Smooth muscle cell (in vitro differentiated cells): ENCODE measurements at regions not wholly inside any gene's neighbourhood (a gene's known extent, or its start where the extent isn't known, plus 50 kb on each side); places are given as distances from the start of the nearest gene placed in this dataset.

ENCODE experiments used
- DNase-seq: peaks from one replicate; lab custom pipeline; 2025; ENCODE audit not compliant: unreplicated experiment; lab: John Stamatoyannopoulos, UW
- H2AFZ ChIP-seq: fragments of 200-600 bp; sonication (generic); 2 replicates; pipeline ENCODE4 v1.6.0; 2016; ENCODE audit warnings: antibody characterized with exemption, low read depth, mild to moderate bottlenecking
- H3F3A ChIP-seq: fragments of 200-600 bp; sonication (generic); 2 replicates; pipeline ENCODE4 v1.6.0; 2017; ENCODE audit warnings: antibody characterized with exemption, low read depth
- H3K27ac ChIP-seq: fragments of 200-600 bp; sonication (generic); 2 replicates; pipeline ENCODE4 v1.5.1; 2016; ENCODE audit warnings: low read depth, mild to moderate bottlenecking
- H3K27me3 ChIP-seq: fragments of 200-600 bp; sonication (generic); 2 replicates; pipeline ENCODE4 v1.6.1; 2016; ENCODE audit warnings: low read depth, mild to moderate bottlenecking
- H3K36me3 ChIP-seq: fragments of 200-600 bp; sonication (generic); 2 replicates; pipeline ENCODE4 v1.5.1; 2016; ENCODE audit warnings: low read depth
- H3K4me1 ChIP-seq: fragments of 200-600 bp; sonication (generic); 2 replicates; pipeline ENCODE4 v1.5.1; 2016; ENCODE audit warnings: low read depth
- H3K4me2 ChIP-seq: fragments of 200-600 bp; sonication (generic); 2 replicates; pipeline ENCODE4 v1.6.0; 2016; ENCODE audit warnings: mild to moderate bottlenecking
- H3K4me3 ChIP-seq: fragments of 200-600 bp; sonication (generic); 2 replicates; pipeline ENCODE4 v1.5.1; 2016; ENCODE audit warnings: mild to moderate bottlenecking
- H3K79me2 ChIP-seq: fragments of 200-600 bp; sonication (generic); 2 replicates; pipeline ENCODE4 v1.6.0; 2016; ENCODE audit warnings: low read depth, mild to moderate bottlenecking
- H3K9ac ChIP-seq: fragments of 200-600 bp; sonication (generic); 2 replicates; pipeline ENCODE4 v1.6.0; 2016; ENCODE audit warnings: low read depth
- H3K9me3 ChIP-seq: fragments of 200-600 bp; sonication (generic); replicated peaks from 2 replicates; pipeline ENCODE4 v1.5.1; 2016; ENCODE audit warnings: low read depth
- H4K20me1 ChIP-seq: fragments of 200-600 bp; sonication (generic); 2 replicates; pipeline ENCODE4 v1.6.0; 2016; ENCODE audit warnings: low read depth
- WGBS: methylation state at CpG from one replicate; pipeline ENCODE4 v1.1.7; 2016; ENCODE audit warnings: low lambda C conversion rate; 5-methylcytosine and 5-hydroxymethylcytosine counted together
- TF ChIP-seq, protein P1 (sequence below): fragments of 200-600 bp; sonication (generic); IDR thresholded peaks from 2 replicates; pipeline ENCODE4 v1.5.1; 2017; ENCODE audit warnings: borderline replicate concordance, mild to moderate bottlenecking, antibody characterized with exemption; ENCODE audit not compliant: insufficient read depth, poor library complexity, severe bottlenecking

DNA sequence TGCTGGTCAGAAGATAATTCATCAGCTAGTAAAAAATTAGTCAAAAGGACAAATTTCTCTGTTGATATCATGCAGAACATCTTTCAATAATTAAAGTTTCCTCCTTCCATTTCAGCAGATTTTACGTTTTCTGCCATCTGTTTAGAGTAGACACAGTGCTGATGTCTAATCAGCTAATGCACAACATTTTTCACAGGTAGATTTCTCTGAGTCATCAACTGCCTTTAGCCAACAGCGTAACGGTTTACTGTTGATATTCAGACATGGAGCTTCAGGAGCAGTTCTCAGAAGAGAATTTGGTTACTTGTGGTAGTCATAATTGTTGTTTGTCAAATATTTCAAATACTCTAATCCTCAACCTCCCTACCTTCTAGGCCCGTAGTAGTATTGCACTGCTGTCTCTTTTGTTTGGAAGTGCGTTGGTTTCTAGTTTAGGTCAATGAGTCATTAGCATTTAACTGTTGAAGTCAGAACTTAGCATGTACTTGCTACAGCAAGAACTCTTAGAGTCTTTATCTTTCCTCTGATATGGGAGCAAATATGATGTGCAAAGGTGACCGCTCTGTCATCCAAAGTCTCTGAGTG, 86.8 kb upstream of the TFPI start:
- WGBS = 73% methylated on average over 6 of the region's 6 CpGs
- TF ChIP-seq, protein P1, sequence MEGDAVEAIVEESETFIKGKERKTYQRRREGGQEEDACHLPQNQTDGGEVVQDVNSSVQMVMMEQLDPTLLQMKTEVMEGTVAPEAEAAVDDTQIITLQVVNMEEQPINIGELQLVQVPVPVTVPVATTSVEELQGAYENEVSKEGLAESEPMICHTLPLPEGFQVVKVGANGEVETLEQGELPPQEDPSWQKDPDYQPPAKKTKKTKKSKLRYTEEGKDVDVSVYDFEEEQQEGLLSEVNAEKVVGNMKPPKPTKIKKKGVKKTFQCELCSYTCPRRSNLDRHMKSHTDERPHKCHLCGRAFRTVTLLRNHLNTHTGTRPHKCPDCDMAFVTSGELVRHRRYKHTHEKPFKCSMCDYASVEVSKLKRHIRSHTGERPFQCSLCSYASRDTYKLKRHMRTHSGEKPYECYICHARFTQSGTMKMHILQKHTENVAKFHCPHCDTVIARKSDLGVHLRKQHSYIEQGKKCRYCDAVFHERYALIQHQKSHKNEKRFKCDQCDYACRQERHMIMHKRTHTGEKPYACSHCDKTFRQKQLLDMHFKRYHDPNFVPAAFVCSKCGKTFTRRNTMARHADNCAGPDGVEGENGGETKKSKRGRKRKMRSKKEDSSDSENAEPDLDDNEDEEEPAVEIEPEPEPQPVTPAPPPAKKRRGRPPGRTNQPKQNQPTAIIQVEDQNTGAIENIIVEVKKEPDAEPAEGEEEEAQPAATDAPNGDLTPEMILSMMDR = no peak

DNA sequence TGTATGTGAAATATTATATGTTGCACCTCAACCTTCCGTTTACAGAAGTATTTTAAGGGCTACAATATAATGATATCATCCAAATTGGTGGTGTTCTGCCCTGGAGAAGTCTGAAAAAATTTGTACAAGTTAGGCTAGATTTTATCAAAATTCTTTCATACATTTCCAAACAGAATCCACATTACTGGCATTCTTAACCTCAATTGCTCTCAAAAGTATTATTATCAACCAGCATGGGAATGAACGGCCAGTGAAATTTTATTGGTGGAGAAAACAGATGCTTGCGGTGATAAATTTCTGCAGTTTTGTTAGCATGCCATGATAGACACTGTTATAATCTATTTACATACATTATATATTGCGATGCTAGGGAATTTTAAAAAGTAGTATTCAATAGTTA, 88.3 kb upstream of the TFPI start:
- H4K20me1 ChIP-seq = no peaks in the 10 kb centered on the region
- DNase-seq = no peak
- H3K4me1 ChIP-seq = no peaks in the 10 kb centered on the region
- no peak overlapping the region for H2AFZ ChIP-seq
- no peak overlapping the region for H3K4me2 ChIP-seq
- no peak overlapping the region for H3K9ac ChIP-seq
- H3K9me3 ChIP-seq = no peaks in the 10 kb centered on the region
- TF ChIP-seq, protein P1 = no peak
- H3K36me3 ChIP-seq = no peaks in the 10 kb centered on the region
- H3F3A ChIP-seq = no peaks in the 10 kb centered on the region
- H3K27ac ChIP-seq = no peak overlapping the region
- no peaks in the 10 kb centered on the region for H3K27me3 ChIP-seq
- no peak overlapping the region for H3K4me3 ChIP-seq
- H3K79me2 ChIP-seq = no peaks in the 10 kb centered on the region
- 90% methylated on average over 4 of the region's 4 CpGs for WGBS

More for the DNA sequence above, 86.8 kb upstream of the TFPI start:
- Histone ChIP-seq H3K4me2 (no peak overlapping the region), H4K20me1 (no peaks in the 10 kb centered on the region), H3K9ac (no peak overlapping the region), H3K4me3 (no peak overlapping the region), H3F3A (no peaks in the 10 kb centered on the region), H2AFZ (no peak overlapping the region), H3K36me3 (no peaks in the 10 kb centered on the region), H3K79me2 (no peaks in the 10 kb centered on the region), H3K27me3 (no peaks in the 10 kb centered on the region), H3K9me3 (no peaks in the 10 kb centered on the region), H3K4me1 (no peaks in the 10 kb centered on the region), H3K27ac (no peak overlapping the region)
- no peak for DNase-seq

DNA sequence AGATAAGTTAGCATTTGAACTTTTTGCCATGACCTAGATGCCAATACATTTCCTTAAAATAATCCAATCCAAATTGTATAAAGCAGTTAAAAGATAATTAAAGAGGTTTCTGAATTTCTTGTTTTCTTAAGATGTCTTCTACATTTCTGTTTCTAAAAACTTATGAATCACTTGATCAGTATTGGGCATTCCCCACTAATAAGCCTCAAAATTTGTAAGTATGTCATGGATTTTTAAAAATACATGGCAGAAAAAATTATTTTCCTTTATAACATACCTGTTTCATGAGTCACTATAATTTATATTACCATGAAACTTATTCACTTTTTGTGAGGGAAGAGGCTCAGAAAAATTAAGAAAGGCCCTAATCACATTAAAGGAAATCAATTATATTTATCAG, 90.3 kb upstream of the TFPI start:
- TF ChIP-seq, protein P1 = no peak
- H3K4me1 ChIP-seq = no peaks in the 10 kb centered on the region
- no peak for DNase-seq
- no peaks in the 10 kb centered on the region for H3F3A ChIP-seq
- no peak overlapping the region for H3K9ac ChIP-seq
- no peak overlapping the region for H2AFZ ChIP-seq
- no peaks in the 10 kb centered on the region for H3K27me3 ChIP-seq
- H3K79me2 ChIP-seq = no peaks in the 10 kb centered on the region
- H3K4me2 ChIP-seq = no peak overlapping the region
- no peaks in the 10 kb centered on the region for H3K9me3 ChIP-seq
- H4K20me1 ChIP-seq = no peaks in the 10 kb centered on the region
- H3K36me3 ChIP-seq = no peaks in the 10 kb centered on the region
- no peak overlapping the region for H3K4me3 ChIP-seq
- H3K27ac ChIP-seq = no peak overlapping the region

DNA sequence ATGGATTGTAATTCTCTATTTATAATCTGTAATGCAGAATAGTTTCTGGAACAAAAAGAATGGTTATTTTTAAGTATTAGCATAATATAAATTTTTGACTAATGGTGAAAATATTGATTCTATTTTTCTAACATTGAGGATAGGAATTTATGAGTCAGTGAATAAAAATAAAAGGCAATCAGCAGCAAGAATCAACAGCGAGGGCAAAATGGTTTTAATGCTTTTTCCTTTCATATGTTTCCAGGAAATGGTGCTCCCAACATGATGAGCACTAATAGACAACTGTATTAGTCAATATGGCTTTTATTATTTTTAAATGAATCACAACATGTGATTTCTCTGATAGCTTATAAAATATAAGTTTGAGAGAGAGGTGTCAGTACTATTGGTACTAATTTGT, 90.7 kb upstream of the TFPI start:
- H3F3A ChIP-seq = no peaks in the 10 kb centered on the region
- no peak overlapping the region for H3K27ac ChIP-seq
- DNase-seq = no peak
- H3K4me3 ChIP-seq = no peak overlapping the region
- no peaks in the 10 kb centered on the region for H3K9me3 ChIP-seq
- no peaks in the 10 kb centered on the region for H4K20me1 ChIP-seq
- no peak overlapping the region for H3K4me2 ChIP-seq
- 90% methylated on average over 1 of the region's 1 CpG for WGBS
- H3K36me3 ChIP-seq = no peaks in the 10 kb centered on the region
- H3K4me1 ChIP-seq = no peaks in the 10 kb centered on the region
- TF ChIP-seq, protein P1 = no peak
- no peak overlapping the region for H3K9ac ChIP-seq
- H3K79me2 ChIP-seq = no peaks in the 10 kb centered on the region
- no peaks in the 10 kb centered on the region for H3K27me3 ChIP-seq
- no peak overlapping the region for H2AFZ ChIP-seq
